HCT116 (cell line): ENCODE measurements at regions not wholly inside any gene's neighbourhood (a gene's known extent, or its start where the extent isn't known, plus 50 kb on each side); places are given as distances from the start of the nearest gene placed in this dataset.

Experiments used
- ATAC-seq: fragments of 200-7000 bp; cut with Tn5 transposase; 2 replicates; pipeline ENCODE4 v1.9.1; 2020; ENCODE audit warnings: mild to moderate bottlenecking, moderate library complexity
- BruUV-seq: library from RNA; stranded (reverse); fragments of 400-500 nt; replicated peaks from 2 replicates; lab custom pipeline; 2021; lab: Mats Ljungman, UMichigan
- CTCF ChIA-PET: fragments of 300-600 bp; sonication (Branson Sonifier 250); formaldehyde crosslinking; loops from one replicate; lab custom pipeline; 2021; ENCODE audit warnings: antibody characterized with exemption; lab: Charles Lee
- POLR2A ChIA-PET: fragments of 300-600, 350-600 bp; sonication (Branson Sonifier 250); formaldehyde crosslinking; loops from one replicate; lab custom pipeline; 2021; ENCODE audit warnings: antibody characterized with exemption; lab: Charles Lee
- RAD21 ChIA-PET, 2 experiments: fragments of 300-600 bp; sonication (Branson Sonifier 250); formaldehyde crosslinking; loops; one replicate each; lab custom pipeline; 2023; ENCODE audit warnings: low total read pairs in 2 of 2; ENCODE audit not compliant: uncharacterized antibody in 2 of 2, unreplicated experiment in 2 of 2, low non-redundant PET in 1 of 2; lab: Charles Lee
- DNase-seq: peaks from one replicate; pipeline ENCODE4 v3.0.0-alpha.2; 2010; ENCODE audit warnings: low read depth, low spot score
- H2AFZ ChIP-seq: fragments of 200-600 bp; shearing (Covaris generic), sonication (generic); 2 replicates; pipeline ENCODE4 v1.6.1; 2017; ENCODE audit warnings: low read depth, mixed run types, mixed read lengths, antibody characterized with exemption, low read length; ENCODE audit not compliant: poor library complexity, severe bottlenecking
- H3K27ac ChIP-seq: 2 replicates; pipeline ENCODE4 v1.5.1; 2012; ENCODE audit warnings: low read depth, low read length
- H3K27me3 ChIP-seq: fragments of 200-600 bp; sonication (generic); 2 replicates; pipeline ENCODE4 v1.6.1; 2016; ENCODE audit warnings: mixed run types, low read length, mixed read lengths; ENCODE audit not compliant: insufficient read depth
- H3K36me3 ChIP-seq, 2 experiments: fragments of 200-500 bp in 1 of 2; fragments of 200-600 bp in 1 of 2; sonication (Bioruptor generic) in 1 of 2; sonication (generic) in 1 of 2; 2 replicates each; pipeline versions ENCODE4 v1.5.1 to v1.6.1; 2014 to 2016; ENCODE audit warnings: low read length in 2 of 2, inconsistent platforms in 1 of 2, mixed read lengths in 1 of 2, mixed run types in 1 of 2; ENCODE audit not compliant: insufficient read depth in 2 of 2, control insufficient read depth in 1 of 2
- H3K4me1 ChIP-seq, 2 experiments: fragments of 200-600 bp in 1 of 2; sonication (generic) in 1 of 2; 2 replicates each; pipeline versions ENCODE4 v1.5.1 to v1.6.1; 2012 to 2017; ENCODE audit warnings: low read length in 2 of 2, inconsistent platforms in 1 of 2, mild to moderate bottlenecking in 1 of 2, mixed read lengths in 1 of 2, mixed run types in 1 of 2, moderate library complexity in 1 of 2; ENCODE audit not compliant: insufficient read depth in 2 of 2, control insufficient read depth in 1 of 2
- H3K4me2 ChIP-seq: fragments of 200-600 bp; sonication (generic); 2 replicates; pipeline ENCODE4 v1.6.1; 2017; ENCODE audit warnings: mixed run types, low read length, mixed read lengths
- H3K4me3 ChIP-seq, 2 experiments: fragments of 200-600 bp in 1 of 2; sonication (generic) in 1 of 2; replicated peaks in 1 of 2; 2 replicates each; pipeline ENCODE4 v1.5.1; 2011 to 2016; ENCODE audit warnings: low read length in 2 of 2, control low read depth in 1 of 2, low read depth in 1 of 2, mild to moderate bottlenecking in 1 of 2, mixed read lengths in 1 of 2, mixed run types in 1 of 2
- H3K79me2 ChIP-seq: fragments of 200-600 bp; sonication (generic); 2 replicates; pipeline ENCODE4 v1.6.1; 2017; ENCODE audit warnings: mild to moderate bottlenecking, mixed run types, low read length, moderate library complexity, mixed read lengths; ENCODE audit not compliant: insufficient read depth
- H3K9ac ChIP-seq: fragments of 200-600 bp; sonication (generic); 2 replicates; pipeline ENCODE4 v1.6.1; 2016; ENCODE audit warnings: low read length, mixed read lengths
- H3K9me2 ChIP-seq: fragments of 200-600 bp; sonication (generic), shearing (Covaris generic); 2 replicates; pipeline ENCODE4 v1.6.1; 2017; ENCODE audit warnings: mixed run types, mild to moderate bottlenecking, moderate library complexity; ENCODE audit not compliant: insufficient read depth
- H3K9me3 ChIP-seq, 2 experiments: fragments of 200-500 bp in 1 of 2; fragments of 200-600 bp in 1 of 2; sonication (Bioruptor generic) in 1 of 2; sonication (generic) in 1 of 2; 2 replicates each; pipeline ENCODE4 v1.6.1; 2014 to 2017; ENCODE audit warnings: low read length in 2 of 2, mixed read lengths in 2 of 2, inconsistent platforms in 1 of 2, low read depth in 1 of 2, mild to moderate bottlenecking in 1 of 2, mixed run types in 1 of 2, moderate library complexity in 1 of 2; ENCODE audit not compliant: control insufficient read depth in 1 of 2, insufficient read depth in 1 of 2
- H4K20me1 ChIP-seq: fragments of 200-600 bp; sonication (generic), shearing (Covaris generic); 2 replicates; pipeline ENCODE4 v1.6.1; 2017; ENCODE audit warnings: mixed run types, mild to moderate bottlenecking, moderate library complexity; ENCODE audit not compliant: insufficient read depth
- ATF3 ChIP-seq: IDR thresholded peaks from 2 replicates; pipeline ENCODE4 v1.6.1; 2012
- CTCF ChIP-seq, 3 experiments: fragments of 200-600 bp in 1 of 3; sonication (generic) in 1 of 3; IDR thresholded peaks in 2 of 3; conservative IDR thresholded peaks in 1 of 3; 2 replicates each; pipeline ENCODE4 v1.5.1; 2012 to 2017; ENCODE audit warnings: low read depth in 2 of 3, low read length in 2 of 3, antibody characterized with exemption in 1 of 3, borderline replicate concordance in 1 of 3, control low read depth in 1 of 3, mild to moderate bottlenecking in 1 of 3, mixed read lengths in 1 of 3, mixed run types in 1 of 3, moderate library complexity in 1 of 3; ENCODE audit not compliant: insufficient read depth in 1 of 3
- ELF1 ChIP-seq: IDR thresholded peaks from 2 replicates; pipeline ENCODE4 v1.6.1; 2012; ENCODE audit warnings: low read depth, borderline replicate concordance
- FOSL1 ChIP-seq: IDR thresholded peaks from 2 replicates; pipeline ENCODE4 v1.6.1; 2012; ENCODE audit warnings: low read depth
- JUND ChIP-seq: IDR thresholded peaks from 2 replicates; pipeline ENCODE4 v1.6.1; 2012
- POLR2A ChIP-seq: IDR thresholded peaks from 2 replicates; pipeline ENCODE4 v1.7.0; 2011; ENCODE audit warnings: borderline replicate concordance; ENCODE audit not compliant: insufficient read depth, insufficient read length; ENCODE audit errors: extremely low read depth
- REST ChIP-seq: IDR thresholded peaks from 2 replicates; pipeline ENCODE4 v1.6.1; 2012; ENCODE audit warnings: low read depth
- SIN3A ChIP-seq: IDR thresholded peaks from 2 replicates; pipeline ENCODE4 v1.6.1; 2012; ENCODE audit warnings: low read depth
- SP1 ChIP-seq: IDR thresholded peaks from 2 replicates; pipeline ENCODE4 v1.6.1; 2012; ENCODE audit warnings: low read depth
- YY1 ChIP-seq: IDR thresholded peaks from 2 replicates; pipeline ENCODE4 v1.6.1; 2011; ENCODE audit warnings: low read length, low read depth, moderate library complexity, mild to moderate bottlenecking; ENCODE audit not compliant: insufficient replicate concordance; ENCODE audit errors: extremely low read depth
- ZFX ChIP-seq: fragments of 450-650 bp; IDR thresholded peaks from 2 replicates; pipeline ENCODE4 v1.6.1; 2017
- ZNF274 ChIP-seq: fragments of 200-500 bp; sonication (Bioruptor generic); IDR thresholded peaks from 2 replicates; pipeline ENCODE4 v1.6.1; 2014; ENCODE audit warnings: mild to moderate bottlenecking, low read depth, low read length, inconsistent platforms
- intact Hi-C: fragments of 100-400 bp; cut with micrococcal nuclease; formaldehyde crosslinking; loops from 2 replicates; pipeline ENCODE4 v1.10.0; 2022
- TF ChIP-seq, protein P1 (sequence below): IDR thresholded peaks from 2 replicates; pipeline ENCODE4 v1.6.1; 2011; ENCODE audit warnings: mild to moderate bottlenecking, low read length, moderate library complexity; ENCODE audit not compliant: insufficient replicate concordance; ENCODE audit errors: extremely low read depth
- TF ChIP-seq, protein P2 (sequence below): IDR thresholded peaks from 2 replicates; pipeline ENCODE4 v1.6.1; 2012

DNA sequence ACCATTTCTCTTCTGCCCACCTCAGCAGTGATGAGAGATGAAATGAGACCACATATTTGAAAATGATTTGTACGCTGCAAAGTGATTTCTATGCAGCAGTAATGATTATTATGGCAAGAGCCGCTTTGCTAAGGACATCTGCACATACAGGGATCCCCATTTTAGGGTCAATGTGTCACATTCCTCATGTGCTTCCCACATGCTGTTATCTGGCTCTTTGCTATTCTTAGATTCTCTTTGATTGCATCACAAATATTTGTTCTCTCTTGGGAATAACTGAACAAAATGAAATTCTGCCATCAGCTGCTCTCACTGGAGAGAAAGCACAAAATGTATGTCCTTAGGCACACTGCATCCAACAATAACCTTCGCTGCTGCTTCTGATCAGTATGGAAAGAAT lies 209.5 kb upstream of the IPO5 start:
- Histone ChIP-seq H3K4me2 (no peak overlapping the region), H2AFZ (no peak overlapping the region), H3K9me2 (no peaks in the 10 kb centered on the region), H3K27ac (no peak overlapping the region), H3K4me1 (no peaks in the 10 kb centered on the region), H3K9me3 (no peaks in the 10 kb centered on the region), H3K27me3 (no peaks in the 10 kb centered on the region), H4K20me1 (no peaks in the 10 kb centered on the region), H3K9ac (no peak overlapping the region), H3K36me3 (no peaks in the 10 kb centered on the region), H3K4me3 (no peak overlapping the region), H3K79me2 (no peaks in the 10 kb centered on the region)
- no peak for TF ChIP-seq ZFX
- TF ChIP-seq, protein P1, sequence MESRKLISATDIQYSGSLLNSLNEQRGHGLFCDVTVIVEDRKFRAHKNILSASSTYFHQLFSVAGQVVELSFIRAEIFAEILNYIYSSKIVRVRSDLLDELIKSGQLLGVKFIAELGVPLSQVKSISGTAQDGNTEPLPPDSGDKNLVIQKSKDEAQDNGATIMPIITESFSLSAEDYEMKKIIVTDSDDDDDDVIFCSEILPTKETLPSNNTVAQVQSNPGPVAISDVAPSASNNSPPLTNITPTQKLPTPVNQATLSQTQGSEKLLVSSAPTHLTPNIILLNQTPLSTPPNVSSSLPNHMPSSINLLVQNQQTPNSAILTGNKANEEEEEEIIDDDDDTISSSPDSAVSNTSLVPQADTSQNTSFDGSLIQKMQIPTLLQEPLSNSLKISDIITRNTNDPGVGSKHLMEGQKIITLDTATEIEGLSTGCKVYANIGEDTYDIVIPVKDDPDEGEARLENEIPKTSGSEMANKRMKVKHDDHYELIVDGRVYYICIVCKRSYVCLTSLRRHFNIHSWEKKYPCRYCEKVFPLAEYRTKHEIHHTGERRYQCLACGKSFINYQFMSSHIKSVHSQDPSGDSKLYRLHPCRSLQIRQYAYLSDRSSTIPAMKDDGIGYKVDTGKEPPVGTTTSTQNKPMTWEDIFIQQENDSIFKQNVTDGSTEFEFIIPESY: no peak
- no peak for TF ChIP-seq FOSL1
- no peak for TF ChIP-seq CTCF (IDR thresholded peaks at IDR 0.05 in 2 of 3, conservative IDR thresholded peaks at IDR 0.05 in 1 of 3; ENCODE audit: borderline replicate concordance in 1 of 3, insufficient read depth in 1 of 3, low read depth in 2 of 3, low read length in 2 of 3)
- no peak for TF ChIP-seq JUND
- TF ChIP-seq ZNF274: no peak
- TF ChIP-seq REST: no peak
- TF ChIP-seq ELF1: no peak
- TF ChIP-seq SIN3A: no peak
- no peak for TF ChIP-seq POLR2A
- no peak for TF ChIP-seq ATF3
- TF ChIP-seq SP1: no peak
- no peak for TF ChIP-seq YY1
- TF ChIP-seq, protein P2, sequence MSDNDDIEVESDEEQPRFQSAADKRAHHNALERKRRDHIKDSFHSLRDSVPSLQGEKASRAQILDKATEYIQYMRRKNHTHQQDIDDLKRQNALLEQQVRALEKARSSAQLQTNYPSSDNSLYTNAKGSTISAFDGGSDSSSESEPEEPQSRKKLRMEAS: no peak
- intact Hi-C loops: no loop called here
- ChIA-PET RAD21 (no interaction called here), POLR2A (no interaction called here), CTCF (no interaction called here)
- ATAC-seq (no peak), DNase-seq (no peak)
- no TSS peak for BruUV-seq
